HG03060 (cell line): ENCODE measurements at regions not wholly inside any gene's neighbourhood (a gene's known extent, or its start where the extent isn't known, plus 50 kb on each side); places are given as distances from the start of the nearest gene placed in this dataset.

ENCODE experiments used
- ATAC-seq: cut with Tn5 transposase; IDR thresholded peaks from one replicate; pipeline ENCODE4 v1.9.1; 2021; ENCODE audit warnings: low read depth, moderate number of reproducible peaks; ENCODE audit not compliant: unreplicated experiment

DNA sequence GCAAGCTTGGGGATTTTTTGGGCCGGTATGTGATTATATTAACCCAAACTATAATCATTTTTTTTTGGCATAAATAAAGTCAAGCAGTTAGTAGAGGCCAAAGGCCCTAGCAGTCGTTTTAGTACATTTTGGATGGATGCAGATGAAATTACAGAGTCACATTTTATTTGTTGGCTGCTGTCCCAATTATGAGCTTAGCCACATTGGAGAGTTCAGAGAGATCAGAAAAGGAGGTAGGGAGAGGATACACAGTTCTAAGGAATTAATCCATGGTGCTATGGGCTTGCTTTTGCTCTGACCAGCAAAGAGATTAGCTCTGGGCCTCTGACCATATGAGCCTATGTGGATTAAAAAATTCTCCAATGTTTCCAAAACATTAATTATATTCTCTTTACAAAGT, 395.1 kb downstream of the RAPGEF2 start:
- ATAC-seq, result no peak

DNA sequence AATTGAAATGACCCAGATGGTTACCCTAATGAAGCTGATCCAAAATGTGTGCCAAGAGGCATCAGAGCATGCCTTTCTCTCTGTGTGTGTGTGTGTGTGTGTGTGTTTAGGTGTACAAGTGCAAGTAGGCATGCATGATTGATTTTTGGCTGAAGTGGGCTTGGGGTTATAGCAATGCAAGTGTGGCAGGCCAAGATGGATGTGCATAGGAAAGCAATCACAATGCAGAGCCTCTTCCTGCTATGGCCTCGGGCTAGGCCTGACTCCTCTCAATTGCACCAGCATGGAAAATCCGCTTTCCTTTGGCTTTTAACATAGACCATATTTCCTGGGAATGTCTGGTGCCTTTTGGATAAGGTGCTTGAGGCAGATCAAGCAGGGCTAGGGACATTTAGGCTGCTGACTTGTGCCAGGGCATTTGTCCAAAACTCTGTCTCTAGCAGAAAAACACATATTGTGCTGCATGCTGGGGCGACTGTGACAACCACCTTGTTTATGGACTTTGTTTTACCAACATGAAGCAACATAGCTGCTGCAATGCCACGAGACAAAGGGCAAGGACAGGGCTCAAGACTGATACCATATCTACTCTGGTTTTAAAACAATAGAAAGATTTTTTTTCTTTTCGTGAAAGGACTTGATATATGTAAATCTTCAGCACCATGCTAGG, 395.7 kb downstream of the RAPGEF2 start:
- no peak for ATAC-seq

DNA sequence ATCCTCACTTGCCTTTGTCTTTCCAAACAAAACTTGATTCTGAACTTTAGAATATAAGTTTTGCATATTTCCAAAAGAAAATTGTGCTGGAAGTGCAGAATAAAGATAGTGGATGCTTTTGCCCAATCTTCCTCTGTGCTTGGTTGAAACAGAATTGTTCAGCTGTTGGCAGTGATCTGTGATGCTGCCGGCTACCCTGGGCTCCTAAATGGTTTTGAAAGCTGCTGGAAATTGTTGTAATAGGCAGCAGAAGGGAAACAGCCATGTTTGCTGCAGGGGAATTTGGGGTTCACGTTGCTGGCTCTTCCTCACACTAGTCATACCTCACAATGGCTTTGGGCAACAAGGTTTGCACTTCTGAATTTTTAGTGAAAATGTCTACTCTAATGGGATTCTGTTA, 398.0 kb downstream of the RAPGEF2 start:
- no peak for ATAC-seq

DNA sequence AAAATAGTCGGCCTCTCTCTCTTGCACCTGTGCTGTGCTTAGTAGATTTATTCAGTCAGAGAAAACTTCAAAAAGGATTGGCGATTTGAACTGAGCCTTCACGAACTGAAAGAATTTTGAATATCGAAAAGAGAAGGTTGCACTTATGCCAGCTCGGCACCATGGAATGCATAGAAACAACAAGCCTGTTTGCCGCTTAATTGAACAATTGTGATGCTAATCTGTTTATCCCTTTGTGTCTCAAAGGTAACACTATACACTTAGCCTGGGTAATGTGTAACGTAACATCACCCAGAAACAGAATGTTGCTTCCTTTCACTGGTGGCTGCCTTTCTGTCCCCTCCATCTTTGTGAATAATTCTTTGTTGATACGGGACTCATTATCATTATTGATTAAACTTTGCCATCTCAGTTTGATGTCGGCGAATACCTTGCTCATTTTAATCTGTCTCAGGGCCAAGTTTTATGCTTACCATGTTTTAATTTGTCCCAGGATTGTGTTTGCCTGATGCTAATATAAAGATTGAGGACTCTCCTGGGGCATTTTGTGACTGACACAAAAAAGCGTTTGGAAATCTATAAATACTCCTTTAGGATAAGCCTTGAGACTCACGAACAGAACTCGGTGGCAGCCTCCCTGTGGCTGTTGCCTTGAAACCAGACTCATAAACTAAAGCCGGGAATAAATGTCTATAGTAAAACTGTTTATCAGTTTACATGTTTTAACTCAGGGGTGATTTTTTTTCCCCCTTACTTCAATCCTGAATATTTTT, 400.5 kb downstream of the RAPGEF2 start:
- no peak for ATAC-seq

DNA sequence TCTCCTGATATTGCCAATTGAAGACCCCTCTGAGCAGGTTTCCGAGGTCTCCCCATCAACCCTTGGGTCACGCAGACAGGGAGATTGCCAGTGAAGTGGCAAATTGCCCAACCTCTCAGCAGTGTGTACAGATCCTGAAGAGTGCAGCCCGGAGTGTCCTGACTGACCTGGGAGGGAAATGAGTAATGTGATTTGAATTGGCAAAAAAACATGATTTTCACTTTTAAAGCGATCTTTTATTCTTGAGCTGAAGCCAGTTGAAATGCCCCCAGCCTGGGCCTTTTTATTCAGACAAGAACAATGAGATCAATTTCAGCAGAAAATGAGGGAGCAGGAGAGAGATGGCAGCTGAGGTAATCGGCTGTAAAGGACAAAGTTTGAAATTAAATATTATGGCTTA, 401.8 kb downstream of the RAPGEF2 start:
- no peak for ATAC-seq

DNA sequence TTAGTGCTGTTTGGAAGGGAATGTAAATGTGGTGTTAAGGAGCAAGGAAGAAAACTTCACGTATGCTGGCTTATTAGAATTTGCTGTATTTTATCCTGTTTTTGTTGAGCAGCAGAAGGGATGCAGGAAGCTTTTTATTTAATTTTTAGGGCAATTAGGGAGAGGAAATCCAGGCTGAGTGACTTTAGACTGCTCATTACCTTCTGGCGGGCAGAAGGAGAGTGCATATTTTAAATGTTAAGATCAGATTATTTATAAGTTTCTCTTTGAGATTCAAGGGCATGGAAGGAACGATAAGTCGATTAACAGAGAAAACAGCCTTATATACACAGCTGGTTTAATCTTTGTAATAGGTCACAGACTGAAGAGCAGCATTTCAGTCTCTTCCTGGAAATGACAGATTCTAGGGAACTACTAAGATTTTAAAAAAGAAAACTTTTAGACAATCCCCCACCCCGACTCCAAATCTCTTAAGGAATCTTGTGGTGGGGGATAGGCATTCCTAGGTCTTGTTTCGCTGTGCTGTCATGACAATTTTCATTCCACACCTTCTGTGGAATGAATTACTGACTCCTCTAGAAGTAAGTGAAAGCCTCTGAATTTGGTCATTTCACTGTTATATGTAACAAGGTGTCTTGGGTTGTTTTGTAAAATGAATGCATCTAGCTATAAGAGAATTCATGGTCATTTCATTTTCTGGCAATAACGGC, 402.5 kb downstream of the RAPGEF2 start:
- ATAC-seq, result no peak

DNA sequence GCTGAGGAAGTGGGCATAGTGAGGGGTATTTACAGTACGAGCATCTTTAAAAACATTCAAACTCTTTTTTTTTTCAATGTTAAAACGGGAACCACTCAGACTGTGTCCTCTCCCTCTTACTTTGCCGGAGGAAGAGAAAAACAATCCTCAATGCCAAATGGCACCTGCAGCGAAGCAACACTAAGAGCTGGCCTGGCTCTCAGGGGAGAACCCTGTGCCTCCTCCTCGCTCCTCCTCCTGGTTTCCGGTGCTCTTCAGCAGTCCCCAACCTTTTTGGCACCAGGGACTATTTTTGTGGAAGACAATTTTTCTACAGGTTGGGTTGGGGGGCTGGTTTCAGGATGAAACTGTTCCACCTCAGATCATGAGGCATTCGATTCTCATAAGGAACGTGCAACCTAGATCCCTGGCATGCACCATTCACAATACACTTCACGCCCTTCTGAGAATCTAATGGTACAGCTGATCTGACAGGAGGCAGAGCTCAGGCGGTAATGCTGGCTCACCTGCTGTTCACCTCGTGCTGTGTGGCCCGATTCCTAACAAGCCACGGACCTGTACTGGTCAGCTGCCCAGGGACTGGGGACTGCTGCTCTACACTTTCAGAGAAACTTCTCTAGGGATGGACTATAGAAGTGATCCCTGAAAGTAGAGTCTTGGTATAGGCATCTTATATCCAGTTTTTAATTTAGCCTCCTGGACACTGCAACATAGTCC, 404.1 kb downstream of the RAPGEF2 start:
- no peak for ATAC-seq

DNA sequence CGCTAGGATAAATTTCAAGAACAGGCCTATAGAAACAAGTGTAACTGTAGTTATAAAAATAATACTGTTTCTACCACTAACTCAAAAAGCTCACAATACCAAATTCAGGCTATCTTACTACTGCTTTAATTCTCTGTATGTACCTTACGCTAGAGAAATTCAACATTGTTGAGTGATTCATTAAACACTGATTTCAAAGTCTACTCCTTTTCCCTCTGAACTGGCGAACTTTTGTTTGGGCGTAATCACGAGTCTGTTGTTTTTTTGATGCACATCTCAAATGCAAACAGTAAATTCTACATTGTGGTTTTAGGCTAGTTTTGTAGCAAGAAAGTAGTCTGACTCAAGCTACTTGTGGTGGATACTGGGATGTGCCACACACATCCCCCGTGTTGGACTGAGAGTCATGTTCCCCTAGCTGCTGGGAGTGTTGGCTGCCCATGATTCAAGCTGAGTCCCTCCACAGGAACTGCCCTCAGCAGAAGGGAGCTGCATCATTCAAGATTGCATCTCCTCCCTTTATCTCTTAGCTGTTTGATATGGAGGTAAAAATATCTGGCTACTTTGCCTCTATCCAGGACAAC, 406.1 kb downstream of the RAPGEF2 start:
- ATAC-seq, result no peak

DNA sequence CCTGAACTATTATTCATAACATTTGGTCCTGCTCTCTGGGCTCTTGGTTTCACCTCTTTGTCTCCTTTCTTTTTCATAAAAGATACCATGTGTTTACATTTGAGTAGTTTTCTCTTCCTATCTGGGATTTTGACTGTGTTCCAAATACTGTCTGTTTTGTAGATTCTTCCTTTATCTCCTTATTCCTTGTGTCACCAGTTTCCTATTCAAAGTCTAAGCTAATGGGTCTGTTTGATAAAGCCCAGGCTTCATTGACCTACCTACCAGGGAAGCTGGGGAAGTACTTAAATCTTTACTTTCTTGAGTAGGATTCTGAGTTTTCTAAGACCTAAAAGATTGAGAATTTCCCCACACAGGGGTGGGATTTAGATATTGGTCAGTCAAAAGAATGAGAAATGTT, 409.5 kb downstream of the RAPGEF2 start:
- ATAC-seq, result no peak

DNA sequence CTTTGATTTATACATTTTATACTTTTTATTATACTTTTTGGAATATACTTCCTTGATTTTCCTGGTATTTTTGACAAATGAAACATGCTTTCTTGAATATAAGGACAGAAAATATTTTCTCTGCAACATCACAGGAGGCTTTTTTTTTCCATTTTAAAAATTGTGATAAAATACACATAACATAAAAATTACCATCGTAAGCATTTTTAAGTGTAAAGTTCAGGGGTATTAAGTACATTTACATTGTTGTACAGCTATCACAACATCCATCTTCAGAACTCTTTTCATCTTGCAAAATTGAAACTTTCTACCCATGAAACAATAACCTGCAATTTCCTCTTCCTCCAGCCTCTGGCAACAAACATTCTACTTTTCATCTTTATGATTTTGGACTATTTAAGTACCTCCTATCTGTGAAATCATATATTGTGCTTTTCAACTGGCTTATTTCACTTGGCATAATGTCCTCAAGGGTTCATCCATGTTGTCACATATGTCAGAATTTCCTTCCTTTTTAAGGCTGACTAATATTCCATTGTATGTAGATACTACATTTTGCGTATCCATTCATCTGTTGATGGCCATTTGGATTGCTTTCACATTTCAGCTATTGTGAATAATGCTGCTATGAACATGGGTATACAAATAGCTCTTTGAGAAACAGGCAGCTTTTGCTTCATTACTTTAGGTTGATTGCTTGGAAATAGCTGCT, 412.6 kb downstream of the RAPGEF2 start:
- no peak for ATAC-seq

DNA sequence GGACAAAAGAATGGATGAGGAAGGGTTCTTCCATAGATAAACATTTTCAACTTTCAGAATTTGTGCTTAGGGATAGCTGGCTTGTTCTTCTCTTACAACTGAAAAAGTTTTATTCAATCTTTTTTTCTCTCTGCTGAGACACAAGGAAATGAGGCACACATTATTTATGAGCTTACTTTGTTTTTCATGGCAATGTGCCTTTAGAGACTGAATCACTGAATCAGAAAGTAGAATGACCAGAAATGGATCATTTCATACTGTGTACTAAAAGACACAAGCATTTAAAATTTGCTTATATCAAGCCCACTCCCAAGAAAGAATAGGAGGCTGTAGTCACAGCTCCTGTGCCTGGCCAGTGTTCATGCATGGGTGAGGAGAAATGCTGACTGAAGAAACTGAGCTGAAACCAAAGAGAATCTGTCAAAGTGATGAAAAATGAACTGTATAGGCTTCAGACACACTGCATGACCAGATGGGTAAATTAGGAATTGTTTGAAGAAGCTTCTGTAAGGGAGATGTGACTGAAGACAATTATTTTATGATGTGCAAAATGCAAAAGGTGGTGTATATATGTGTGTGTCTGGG, 413.8 kb downstream of the RAPGEF2 start:
- no peak for ATAC-seq

DNA sequence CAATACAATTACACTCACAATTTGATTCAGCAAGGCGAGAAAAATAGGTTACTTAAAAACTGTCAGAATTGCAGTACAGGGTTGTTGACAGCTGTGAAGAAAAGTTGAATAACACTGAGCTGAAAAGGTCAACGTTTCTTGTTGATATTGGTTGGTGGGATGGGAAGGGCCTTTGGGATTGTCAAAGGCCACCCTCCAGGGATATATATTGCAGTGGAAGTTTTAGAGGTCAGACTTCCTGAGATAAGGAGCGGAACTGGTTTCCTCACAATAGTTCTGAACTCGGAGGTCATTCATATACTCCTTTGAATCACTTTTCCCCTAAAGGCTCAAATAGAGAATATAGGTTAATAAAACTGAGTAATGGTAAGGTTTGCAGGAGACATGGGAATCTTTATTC, 417.2 kb downstream of the RAPGEF2 start:
- no peak for ATAC-seq

DNA sequence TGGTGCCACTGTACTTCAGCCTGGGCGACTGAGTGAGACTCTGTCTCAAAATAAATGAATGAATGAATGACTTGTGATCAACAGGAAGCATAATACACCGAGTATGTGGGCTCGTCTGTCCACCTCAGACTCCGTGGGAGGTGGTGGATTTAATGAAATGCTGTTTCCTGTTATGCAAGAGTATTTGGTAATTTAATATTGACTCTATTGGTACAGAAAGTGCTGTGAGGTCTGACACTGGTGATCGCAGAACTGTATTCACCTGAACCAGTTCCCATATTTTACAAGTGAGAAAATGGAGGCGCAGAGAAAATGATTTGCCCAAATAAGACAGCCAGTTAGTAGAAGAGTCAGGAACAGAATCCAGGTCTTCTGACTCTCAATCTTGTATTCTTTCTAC, 423.3 kb downstream of the RAPGEF2 start:
- no peak for ATAC-seq

DNA sequence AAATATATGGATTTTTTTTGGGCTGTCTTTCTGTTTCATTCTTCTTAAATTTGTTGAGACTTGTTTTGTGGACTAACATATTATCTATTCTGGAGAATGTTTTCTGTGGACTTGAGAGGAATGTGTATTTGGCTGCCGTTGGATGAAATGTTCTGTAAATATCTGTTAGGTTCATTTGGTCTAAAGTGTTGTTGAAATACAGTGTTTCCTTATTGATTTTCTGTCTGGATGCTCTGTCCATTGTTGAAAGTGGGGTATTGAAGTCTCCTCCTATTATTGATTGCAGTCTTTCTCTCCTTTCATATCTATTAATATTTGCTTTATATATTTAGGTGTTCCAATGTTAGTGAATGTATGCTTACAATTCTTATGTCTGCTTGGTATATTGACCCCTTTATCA, 431.8 kb downstream of the RAPGEF2 start:
- ATAC-seq, result no peak

DNA sequence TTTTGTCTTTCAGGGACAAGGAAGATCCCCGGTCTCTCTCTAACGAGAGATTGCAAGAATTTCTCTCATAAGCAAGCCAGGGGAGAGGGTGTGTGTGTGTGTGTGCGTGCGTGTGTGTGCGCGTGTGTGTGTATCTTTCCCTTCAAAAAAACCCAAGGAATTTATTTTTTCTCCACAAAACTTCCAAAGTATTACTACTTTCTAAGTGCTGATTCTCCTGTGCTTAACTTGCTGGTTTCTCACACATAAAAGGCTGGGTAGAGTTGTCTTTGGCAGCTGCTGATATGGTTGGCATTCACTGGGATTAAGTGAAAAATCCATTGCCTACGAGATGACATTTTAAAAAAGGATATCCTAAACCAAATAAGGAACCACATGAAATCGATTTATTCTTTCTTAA, 435.7 kb downstream of the RAPGEF2 start:
- ATAC-seq, result no peak

DNA sequence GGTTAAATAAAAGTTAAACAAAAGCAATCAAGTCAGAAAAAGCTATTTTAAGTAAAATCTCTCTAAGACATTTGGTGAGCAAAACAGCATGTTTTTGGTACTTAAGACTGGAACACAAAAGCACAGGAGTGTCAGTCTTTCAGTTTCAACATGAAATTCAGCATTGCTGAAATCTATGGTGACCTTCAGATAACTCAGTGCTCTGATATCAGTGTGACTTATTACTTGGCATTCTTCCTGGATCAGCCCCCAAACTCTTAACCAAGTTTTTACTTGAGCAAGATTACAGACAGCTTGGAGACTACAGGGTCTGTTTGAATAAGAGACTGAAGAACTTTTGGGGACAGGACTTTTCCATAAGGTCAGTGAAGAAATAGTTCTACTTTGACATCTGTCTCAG, 437.2 kb downstream of the RAPGEF2 start:
- ATAC-seq, result no peak

DNA sequence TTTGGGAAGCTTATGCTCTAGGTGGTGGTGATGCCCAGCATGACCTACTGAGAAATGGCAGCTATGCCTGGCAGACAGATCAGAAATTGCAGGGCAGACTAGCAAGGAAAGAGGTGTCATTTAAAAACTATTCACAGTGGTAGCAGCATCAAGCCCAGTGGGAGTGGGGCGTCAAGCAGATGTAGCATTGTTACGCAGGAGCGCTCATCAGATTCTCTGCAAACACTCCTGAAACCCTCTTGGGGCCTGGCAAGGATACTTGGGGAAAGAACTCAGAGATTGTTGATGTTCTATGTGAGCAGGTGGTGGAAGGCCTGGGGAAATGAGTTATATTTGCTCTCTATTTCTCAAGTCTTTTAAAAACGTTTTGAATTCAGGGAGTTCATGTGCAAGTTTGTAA, 437.6 kb downstream of the RAPGEF2 start:
- no peak for ATAC-seq

DNA sequence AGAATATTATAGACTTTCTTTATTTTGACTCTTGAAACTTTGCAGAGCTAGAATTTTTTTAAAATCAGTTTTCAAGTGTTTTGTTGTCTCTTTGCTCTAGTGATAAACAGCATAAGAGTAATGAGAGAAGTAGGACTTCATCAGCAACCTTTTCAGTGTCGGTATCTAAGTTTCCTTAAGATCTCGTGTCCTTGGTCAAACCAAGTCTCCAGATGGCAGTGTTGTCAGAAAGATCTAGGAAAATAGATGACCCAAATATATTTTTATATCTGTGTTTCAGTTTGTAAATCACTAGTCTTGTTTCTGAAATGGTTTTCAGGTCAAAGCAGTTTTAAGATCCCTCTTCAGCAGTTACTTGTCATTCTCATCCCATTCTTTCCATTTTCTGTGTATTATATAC, 438.3 kb downstream of the RAPGEF2 start:
- no peak for ATAC-seq

DNA sequence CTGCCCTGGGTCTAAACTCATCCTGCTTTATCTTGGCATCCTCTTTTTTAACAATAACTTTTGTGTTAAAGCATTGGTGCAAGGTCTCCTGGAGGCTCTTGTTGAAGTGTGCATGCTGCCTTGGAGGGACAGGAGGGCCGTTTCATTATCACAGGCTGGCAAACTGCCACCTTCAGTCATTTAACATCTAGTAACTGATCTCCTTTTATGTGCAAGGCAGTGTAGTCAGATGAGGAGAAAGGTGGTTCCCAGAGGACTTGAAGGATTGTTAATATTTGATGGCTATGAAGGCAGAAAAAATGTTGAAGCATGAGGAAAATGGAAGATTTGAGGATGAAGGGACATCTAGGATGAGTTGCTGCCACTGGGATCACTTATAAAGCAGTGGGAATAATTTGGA, 439.4 kb downstream of the RAPGEF2 start:
- ATAC-seq, result no peak

DNA sequence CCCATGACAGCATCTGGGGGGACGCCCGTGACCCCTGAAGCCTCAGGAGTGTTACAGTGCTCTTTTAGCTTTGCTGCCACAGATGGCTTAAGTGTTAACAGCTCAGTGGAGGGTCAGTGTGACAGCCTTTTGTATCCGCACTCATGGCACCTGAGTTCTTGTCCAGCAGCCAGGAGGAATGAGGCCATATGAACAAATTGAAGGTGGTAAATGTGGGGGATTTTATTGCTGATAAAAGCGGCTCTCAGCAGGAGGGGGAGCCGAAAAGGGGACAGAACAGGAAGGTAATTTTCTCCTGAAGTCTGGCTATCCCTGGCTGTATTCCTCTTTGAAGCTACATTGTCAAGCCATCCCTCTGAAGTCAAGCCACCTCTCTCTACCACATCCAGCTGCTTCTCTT, 441.0 kb downstream of the RAPGEF2 start:
- ATAC-seq, result no peak
